RCC 7860 (cell line): ENCODE measurements at regions not wholly inside any gene's neighbourhood (a gene's known extent, or its start where the extent isn't known, plus 50 kb on each side); places are given as distances from the start of the nearest gene placed in this dataset.

Experiments used
- DNase-seq: peaks from one replicate; pipeline ENCODE4 v3.0.0-alpha.2; 2015; ENCODE audit warnings: low spot score
- FAIRE-seq: peaks from 2 replicates; lab custom pipeline; 2012; peaks lifted over from hg19 to GRCh38; lab: Jason Lieb, UNC

DNA sequence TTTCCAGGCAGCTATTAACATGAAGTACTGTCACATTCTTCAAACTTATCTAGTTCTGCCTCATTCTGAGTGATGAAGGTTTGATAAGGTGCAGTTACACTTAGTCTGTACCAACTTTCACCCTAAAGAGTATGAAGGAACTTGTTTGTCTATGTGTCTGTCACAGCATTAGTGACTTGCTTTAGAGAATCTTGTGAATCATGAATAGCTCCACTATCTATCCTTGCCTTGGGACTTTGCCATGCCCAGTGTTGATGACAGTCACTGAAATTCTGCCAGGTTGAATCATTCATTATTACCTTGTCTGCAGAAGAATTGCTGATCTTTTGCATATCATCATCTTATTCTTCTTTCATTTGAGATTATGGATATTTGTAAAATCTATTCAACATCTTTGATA lies 50.9 kb upstream of the A1CF start:
- DNase-seq (no peak), FAIRE-seq (no peak)

DNA sequence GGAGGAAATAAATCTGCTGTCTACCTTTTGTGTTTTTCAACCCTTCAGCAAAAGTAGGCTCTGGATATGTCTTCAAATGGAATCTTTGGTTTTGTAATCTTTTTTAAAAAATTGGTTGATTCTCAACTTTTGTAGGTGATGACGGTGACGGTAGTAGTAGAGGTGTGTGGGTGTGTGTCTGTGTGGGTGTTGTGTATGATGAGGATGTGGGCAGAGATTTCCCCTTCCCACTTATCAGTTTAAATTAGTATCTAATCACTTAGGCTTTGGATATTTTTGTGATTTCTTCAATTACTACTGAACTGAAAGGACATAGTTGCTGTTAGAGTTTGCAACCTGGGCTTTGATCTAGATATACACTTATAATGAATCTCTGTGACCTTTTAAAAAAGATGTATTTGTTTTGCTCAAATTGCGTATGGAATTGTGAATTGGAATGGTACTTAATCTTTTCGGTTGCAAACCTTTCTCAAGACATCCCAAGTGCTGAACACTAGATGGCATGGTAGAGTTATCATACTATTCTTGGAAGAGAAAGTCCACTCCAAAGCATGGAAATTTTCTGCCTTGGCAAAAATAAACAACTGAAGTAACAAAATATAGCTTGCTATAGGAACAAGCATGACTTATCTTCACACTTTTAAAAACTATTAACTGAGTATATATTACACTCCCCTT lies 51.9 kb upstream of the A1CF start:
- DNase-seq, result peak; percentile 36
- FAIRE-seq, result peak; percentile 66

DNA sequence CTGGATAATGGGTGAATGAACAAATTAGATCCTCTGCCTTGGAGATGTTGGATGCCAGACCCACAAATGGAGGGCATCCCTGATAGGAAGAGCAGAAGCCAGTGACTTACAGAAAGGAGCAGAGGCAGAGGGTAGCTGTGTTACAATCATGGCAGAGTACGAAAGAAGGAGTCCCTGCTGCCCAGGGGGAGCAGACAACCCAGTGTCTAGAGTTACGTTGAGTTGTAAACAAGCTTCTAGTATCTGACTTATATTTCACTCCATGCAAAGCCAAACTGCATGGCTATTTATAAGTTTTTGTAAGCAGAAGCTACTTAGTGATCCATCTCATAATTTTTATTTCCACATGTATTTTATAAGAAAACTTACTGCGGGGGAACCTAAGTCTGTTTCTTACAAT lies 56.2 kb upstream of the A1CF start:
- FAIRE-seq (no peak), DNase-seq (no peak)

DNA sequence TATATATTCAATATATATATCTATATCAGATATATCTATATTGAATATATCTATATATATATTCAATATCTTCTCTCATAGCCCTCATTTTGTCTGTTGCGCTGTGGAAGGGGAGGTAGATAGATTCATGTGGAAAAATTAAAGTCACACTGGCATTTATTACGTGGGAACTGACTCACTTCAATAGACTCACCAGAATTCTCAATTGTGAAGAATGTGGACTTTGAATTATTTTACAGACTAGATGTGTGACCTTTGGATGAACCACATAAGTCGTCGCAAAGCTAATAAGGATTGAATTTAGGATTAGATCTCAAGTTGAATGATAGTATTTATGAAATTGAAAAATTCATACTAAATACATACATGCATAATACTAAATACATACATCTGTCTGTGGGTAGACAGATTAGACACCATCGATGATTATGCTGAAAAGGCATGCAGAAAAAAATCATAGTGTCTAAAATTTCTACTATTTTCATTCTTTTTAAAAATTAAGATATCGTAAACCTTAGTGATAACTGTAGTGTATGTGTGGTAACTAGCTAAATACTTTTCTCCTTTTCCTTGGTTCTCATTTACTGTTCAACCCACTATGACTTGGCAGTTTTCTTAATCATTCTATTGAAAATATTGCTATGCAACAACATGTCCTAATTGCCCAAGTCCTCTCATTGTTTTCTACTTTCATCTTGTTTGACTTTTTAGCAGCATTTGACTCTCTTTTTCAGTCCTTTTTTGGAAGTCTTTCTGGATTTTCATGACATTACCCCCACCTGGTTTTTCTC lies 61.8 kb upstream of the A1CF start:
- FAIRE-seq, result no peak
- no peak for DNase-seq

DNA sequence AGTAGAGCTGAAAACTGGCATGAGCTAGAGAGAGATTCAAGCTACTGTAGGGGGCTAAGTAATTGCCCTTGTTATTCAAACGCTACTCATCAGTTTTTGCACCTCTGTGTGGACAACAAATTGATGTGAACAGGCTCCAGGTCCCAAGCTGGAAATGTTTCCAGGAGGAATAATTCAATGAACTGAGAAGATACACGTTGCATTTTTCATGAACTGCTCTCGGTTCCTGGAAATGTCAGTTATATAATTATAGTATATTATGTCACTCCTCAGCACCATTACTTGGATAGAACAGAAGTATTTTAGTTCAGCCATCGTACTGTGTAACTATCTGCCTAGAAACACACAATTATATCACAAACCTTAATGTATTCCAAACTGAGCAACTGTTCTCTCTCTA lies 65.9 kb upstream of the A1CF start:
- DNase-seq (no peak), FAIRE-seq (no peak)

DNA sequence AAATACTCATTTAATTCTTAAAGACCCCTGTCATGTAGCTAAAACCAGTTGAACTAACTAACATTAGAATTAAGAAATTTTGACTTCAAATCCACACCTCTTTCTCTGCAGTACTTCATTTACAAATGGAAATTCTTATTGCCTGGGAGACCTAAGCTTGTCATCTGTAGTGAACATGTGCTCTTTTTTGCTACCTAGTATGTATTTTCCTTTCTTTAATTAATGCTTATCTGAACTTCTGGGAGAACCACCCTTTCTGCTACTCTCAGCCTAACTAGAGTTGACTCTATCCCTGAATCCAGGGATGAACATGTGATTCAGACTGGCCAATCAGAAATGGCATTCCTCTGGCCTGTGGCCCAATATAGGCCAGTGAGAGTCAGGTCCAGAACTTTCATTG lies 75.9 kb upstream of the A1CF start:
- FAIRE-seq (no peak), DNase-seq (no peak)

DNA sequence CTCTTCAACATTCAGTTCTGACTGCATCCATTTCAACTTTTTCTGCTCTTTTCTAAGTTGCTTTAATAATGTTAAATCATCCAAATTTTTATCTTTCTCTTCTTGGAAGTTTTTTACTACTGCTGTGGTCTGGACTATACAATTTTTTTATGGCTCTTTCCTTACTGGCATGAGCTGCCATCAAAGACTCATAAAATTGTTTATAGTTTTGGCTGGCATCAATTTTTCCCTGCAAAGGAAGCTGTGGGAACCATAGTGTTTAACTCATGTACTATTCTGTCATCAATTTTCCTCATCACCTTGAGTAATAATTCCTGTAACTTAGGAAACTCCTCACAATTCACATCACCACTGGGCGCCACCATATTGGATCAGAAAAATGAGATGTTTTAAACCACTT lies 77.6 kb upstream of the A1CF start:
- DNase-seq (no peak), FAIRE-seq (no peak)

DNA sequence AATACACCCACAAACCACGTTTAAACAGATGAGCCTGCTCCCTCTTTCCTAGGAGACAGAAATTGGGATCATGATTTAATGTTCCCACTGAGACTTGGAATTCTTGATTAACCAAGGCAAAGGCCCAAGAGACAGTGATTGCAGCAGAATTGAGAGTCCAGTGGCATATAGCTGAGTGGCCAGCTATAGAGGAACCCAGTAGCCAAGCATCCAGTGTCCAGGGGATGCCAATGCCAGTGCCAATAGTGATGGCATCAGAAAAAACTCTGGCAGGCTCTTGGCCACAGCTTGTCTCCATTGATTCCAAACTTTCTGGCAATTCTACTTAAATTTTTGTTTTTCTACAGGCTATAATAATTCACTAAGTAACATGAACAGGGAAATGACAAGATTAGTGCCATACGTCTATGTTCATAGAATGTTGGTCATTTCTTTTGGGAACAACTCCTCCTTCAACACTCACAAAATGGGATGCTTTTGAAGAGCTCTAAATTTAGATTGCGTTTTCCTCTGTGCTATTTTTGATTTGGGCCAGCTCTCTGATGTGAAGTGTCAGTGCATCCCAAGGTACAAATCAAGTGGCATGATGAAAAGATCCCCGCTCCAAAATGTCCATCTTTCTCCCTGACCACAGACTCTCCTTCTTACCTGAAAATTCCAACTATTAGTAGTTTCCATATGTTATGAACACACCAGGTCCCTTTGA lies 83.1 kb upstream of the A1CF start:
- no peak for FAIRE-seq
- DNase-seq, result no peak

DNA sequence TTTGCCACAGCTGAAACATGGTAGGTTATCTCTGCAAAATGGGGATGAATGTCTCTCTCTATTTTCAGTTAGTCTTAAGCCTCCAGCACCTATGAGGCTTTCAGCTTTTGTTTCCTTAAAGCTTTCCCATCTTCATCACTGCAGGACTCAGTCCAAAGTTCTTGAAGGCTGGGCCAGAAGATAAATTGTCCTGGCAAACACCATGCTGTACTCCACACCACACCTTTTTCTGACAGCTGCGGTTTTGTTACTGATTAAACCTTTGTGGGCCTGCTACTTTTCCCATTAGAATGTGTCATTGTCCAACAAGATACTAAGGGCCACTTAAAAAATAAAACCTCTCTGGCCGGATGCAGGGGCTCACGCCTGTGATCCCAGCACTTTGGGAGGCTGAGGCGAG lies 87.2 kb upstream of the A1CF start:
- DNase-seq (peak; percentile 56), FAIRE-seq (peak; percentile 69)

DNA sequence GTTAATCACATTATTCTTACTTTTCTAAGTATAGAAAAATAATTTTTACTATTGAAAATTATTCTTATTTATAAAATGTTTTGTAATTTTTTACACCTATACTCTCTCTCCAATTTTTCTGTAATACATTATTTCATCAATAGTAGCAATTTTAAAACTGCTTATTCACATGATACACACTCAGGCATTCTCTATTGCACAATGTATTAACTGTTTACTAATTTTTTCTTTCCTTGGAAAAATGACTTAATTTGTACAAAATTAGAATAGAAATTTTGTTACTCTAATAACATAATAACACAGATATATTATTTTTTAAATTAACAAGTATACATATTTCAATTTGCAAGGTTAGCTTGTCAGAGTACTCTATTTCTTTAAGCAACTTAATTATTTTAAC lies 92.9 kb upstream of the PRKG1 start:
- DNase-seq, result no peak
- peak; percentile 5 for FAIRE-seq

DNA sequence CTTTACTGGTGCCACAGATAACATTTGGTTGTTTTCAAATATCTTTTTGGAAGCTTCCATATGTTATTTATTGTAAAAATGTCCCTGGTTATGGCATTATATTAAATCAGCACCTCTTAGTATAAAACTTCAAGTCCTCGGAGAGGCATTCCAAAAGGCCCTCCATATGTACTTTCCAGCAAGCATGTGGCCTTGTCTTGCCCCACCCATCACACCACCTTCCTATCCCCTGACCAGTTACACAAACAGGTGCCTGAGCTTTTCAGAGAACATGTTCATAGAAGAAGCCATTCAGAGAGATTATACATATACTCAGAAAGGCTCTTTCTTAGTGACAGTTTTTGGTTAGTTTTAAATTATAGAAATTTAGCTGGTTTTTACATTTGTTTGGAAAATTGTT lies 92.4 kb upstream of the PRKG1 start:
- DNase-seq (no peak), FAIRE-seq (no peak)

DNA sequence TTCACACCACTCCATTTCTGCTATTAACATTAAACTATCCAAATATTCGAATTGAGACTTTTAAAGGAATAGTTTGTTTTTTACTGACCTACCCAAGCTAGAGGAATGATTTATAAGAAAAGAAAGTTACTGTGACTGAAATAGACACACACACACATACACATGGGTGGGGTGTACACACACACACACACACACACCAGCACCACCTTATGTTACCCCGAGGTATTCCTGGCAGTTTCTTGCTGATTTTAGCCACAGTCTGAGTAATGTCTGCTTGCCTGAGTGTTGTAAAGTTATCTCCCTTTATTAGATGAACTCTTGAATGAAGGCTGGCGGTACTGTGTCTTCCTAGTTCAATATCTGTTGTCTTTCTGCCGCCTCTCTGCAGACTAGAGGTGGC lies 91.3 kb upstream of the PRKG1 start:
- FAIRE-seq (no peak), DNase-seq (no peak)

DNA sequence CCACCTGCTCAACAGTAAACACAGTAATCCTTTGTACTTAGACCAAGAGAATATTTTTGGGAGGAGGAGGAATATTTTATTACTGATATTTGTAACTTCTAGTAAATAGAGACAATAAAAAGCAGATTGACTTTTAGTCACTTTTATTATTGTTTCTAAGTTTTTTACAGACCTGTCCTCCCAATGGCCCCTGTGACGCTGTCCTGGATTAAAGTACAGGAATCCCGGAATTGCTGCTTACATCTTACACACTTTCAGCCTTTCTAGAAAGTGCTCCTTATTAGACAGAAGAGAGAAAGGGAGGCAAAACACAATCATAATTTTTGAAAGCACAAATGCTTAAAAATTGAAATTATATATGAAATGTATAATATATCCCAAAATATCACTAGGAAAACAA lies 86.4 kb upstream of the PRKG1 start:
- FAIRE-seq (no peak), DNase-seq (no peak)

DNA sequence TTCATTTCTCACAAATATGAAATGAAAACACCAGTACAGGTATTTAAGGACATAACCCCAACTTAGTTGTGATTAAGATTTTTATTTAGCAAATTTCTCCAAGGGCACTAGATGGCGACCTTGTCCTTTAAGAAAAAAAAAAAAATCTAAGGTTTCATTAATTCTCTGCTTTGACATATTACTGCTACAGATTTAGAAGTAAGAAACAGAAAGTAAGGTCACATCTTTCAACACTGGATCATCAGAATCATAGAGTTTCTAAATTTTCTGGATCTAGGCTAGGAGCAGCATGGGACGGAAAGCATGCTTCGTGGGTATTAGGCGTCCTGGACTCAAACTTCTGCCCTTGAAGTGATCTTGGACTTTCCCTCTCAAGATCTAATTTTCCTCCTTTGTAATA lies 85.5 kb upstream of the PRKG1 start:
- no peak for DNase-seq
- peak; percentile 49 for FAIRE-seq

DNA sequence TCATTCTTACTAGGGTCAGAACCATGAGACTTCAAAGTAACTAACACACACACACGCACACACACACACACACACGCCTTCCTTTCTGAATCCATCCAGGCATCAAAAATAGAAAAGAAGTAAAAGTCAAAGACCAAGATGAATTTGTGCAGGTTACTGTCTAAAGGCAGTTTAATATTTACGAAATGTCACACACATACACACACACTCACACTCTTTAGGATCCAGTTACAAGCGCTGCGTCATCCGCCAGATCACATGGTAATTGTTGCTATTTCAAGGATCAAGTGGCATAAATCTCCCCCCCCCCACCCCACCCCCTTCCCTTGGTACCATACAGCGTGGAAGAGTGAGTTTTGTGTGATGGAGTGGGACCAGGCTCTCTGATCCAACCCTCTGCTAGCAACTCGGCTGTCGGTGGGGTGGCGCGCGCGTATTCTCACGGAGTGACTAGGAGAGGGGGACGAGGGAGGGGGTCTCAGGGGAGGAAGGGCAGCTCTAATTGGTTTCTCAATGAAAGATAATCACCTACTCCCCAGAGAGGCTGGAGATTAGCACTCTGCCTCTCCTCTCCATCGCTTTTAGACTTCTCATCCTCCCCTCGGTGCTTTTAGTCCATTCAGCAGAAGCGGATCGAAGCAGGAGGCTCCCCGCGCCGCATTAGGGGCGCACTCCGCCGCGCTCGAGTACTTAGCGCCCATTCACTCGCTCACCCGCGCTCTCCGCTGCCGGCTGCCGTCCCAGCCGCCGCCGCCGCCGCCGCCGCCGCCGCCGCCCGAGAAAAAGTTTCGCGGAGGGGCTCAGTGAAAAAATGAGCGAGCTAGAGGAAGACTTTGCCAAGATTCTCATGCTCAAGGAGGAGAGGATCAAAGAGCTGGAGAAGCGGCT lies 83.5 kb upstream of the PRKG1 start:
- DNase-seq (no peak), FAIRE-seq (no peak)

DNA sequence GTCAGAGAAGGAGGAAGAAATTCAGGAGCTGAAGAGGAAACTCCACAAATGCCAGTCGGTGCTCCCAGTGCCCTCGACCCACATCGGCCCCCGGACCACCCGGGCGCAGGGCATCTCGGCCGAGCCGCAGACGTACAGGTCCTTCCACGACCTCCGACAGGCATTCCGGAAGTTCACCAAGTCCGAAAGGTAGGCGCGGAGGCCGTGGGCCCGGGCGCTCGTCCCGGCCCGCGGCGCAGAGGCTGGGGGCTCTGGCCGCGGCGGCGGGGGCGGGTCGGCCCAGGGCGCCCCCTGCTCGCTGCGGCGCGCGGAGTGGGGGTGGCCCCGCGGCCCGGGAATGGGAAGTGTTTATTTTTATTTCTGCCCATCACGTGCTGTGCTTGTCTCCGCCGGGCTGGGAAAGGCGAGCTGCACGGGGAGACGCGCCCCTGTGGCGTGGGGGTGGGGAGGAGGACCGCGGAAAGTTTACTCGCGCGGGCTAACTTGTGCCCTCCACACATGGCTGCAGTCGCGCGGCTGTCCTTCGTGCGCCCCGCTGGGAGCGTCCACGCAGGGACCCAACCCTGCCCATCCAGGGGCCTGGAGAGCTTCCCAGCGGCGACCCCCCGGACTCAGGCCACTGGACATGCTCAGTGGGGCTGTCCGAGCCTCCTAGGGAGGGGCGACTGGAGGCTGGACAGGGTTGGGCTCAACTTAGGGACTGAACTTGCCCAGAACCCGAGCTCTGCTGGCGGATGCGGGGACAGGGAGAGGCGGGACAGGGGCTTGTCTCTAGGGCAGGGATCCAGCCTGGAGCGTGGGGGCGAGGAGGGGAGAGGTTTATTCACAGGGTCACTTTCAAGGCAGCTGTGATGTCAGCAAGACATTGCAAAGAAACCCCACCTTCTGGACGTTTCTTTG lies 82.6 kb upstream of the PRKG1 start:
- FAIRE-seq (no peak), DNase-seq (no peak)

DNA sequence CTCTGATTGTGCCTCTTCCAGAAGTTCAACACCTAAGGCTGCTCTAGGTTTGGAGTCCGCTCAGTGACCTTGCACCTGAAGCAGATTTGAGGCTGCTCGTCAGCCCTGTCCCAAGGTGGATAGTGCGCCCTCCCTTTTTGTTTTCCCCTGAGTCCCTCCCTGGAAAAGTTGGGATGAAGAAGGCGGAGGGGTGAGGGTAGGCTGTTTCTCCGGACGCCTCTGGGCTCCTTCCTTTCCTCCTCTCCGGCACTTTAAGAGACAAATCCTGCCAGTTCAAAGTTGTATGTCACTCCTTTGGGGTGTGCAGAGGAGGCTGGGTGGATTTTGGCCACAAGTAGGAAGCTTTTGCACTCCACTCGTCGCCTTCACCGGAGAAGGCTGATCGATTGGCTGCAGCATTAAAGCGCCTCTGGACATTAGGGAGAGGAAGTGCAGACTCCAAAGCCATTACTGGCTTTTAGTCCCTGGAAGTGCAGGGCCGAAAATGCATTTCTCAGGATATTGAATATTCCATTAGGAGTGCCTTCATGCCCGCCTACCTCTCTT lies 81.9 kb upstream of the PRKG1 start:
- DNase-seq (no peak), FAIRE-seq (no peak)

DNA sequence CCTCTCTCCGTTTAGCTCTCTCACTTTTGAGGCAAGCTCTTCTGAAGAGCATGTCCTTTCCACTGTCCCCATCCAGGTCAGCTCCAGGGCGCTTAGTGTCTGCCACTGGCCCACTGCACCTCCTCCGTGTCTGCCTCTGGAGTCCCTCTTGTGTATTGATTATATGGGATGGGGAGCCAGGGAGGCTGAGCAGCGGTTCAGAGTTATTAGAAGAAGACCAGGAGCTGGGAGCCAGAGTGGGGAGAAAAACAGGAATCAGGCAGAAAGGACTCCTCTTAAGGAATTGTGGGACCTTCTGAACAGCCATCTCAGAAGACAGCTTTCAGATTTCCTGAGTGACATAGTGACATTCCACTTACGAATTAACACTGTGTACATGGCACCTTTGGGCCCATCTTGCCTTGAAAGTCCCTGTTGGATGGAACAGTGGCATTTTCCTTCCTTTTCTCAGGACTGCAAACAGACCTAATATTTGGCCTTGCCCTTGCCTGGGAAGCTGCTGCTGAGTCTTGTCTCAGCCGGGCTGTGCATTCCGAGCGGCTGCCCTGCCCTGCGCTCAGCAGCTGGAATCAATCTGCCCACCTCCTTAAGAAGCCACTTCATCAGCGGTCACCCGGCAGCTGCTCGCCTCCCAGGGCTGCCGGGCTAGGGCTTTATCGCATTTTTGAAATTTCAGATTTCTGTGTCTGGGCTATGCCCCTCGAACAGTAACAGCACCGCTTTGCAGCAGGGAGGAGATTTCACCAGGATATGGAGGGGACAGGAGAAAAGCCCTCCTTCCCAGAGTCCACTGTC lies 81.1 kb upstream of the PRKG1 start:
- FAIRE-seq, result no peak
- no peak for DNase-seq

DNA sequence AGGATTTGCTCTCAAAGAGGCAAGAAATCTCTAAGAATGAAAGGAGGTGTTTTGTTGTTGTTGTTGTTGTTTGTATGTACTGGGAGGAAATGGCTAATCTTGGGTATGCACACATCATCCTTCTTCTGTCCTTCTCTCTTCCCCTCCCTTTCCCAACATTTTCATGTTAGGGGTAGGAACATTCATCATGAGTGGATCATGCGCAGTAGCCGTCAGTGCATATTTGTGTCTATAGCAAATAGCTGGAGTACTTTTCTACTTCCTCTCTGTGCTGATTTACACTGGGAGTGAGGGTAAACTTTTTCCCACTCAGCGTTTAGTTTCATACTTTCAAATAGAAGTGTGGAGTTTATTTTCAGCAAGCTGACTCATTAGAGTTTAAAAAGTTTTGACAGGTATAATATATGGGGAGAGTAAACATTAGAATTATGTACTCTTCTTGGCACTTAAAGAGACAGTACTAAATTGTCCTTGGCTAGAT lies 80.5 kb upstream of the PRKG1 start:
- no peak for FAIRE-seq
- no peak for DNase-seq
